ENCODE measurements at regions not wholly inside any gene's neighbourhood (a gene's known extent, or its start where the extent isn't known, plus 50 kb on each side); places are given as distances from the start of the nearest gene placed in this dataset.

DNA sequence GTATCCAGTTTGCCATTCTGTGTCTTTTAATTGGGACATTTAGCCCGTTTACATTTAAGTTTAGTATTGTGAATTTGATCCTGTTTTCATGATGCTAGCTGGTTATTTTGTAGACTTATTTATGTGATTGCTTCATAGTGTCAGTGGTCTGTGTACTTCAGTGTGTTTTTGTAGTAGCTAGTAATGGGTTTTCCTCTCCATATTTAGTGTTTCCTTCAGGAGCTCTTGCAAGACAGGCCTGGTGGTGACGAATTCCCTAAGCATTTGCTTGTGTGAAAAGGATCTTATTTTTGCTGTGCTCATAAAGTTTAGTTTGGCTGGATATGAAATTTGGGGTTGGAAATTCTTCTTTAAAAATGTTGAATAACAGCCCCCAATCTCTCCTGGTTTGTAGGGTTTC is 69.2 kb upstream of the PDC start:
- no peak overlapping the region for H3K4me3 ChIP-seq (ENCODE audit: low read depth, low read length)
- CTCF ChIA-PET, result no interaction called here
- DNase-seq (ENCODE audit: low read depth, low spot score), result no peak

DNA sequence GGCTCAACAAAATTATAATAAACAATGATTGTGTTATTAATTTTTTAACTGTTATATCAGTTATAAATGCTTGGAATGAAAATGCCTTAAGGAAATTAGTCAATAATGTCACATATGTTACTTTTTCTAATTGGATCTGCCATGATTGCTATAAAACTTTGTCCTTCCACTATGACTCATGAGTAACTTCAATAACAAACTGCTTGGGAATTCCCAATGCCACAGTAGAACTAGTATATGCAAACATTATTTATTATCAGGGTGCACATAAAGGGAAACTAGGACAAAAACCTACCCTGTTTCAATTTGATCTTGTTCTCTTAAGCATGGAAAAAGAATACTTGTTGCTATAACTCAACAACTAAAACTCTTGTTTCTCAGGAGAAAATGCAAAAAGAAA is 59.1 kb upstream of the PDC start:
- POLR2A ChIA-PET, result no interaction called here
- Histone ChIP-seq H3K27ac (ENCODE audit: low read depth, low read length) (no peak overlapping the region), H3K4me3 (ENCODE audit: low read depth, low read length) (no peak overlapping the region), H3K9me3 (ENCODE audit: control insufficient read depth, insufficient read depth, low read length) (peaks cover 8% of the 10 kb centered on the region), H3K27me3 (ENCODE audit: control insufficient read depth, insufficient read depth, low read length) (no peaks in the 10 kb centered on the region)
- no peak for DNase-seq (ENCODE audit: low read depth, low spot score)
- CTCF ChIA-PET, result no interaction called here
- TF ChIP-seq CTCF (IDR thresholded peaks at IDR 0.05; ENCODE audit: low read depth, low read length), result no peak

More for the DNA sequence above, 69.2 kb upstream of the PDC start:
- POLR2A ChIA-PET, result no interaction called here
- no peaks in the 10 kb centered on the region for H3K27me3 ChIP-seq (ENCODE audit: control insufficient read depth, insufficient read depth, low read length)
- H3K9me3 ChIP-seq (ENCODE audit: control insufficient read depth, insufficient read depth, low read length), result no peaks in the 10 kb centered on the region
- H3K27ac ChIP-seq (ENCODE audit: low read depth, low read length), result no peak overlapping the region
- TF ChIP-seq CTCF (IDR thresholded peaks at IDR 0.05; ENCODE audit: low read depth, low read length), result no peak

DNA sequence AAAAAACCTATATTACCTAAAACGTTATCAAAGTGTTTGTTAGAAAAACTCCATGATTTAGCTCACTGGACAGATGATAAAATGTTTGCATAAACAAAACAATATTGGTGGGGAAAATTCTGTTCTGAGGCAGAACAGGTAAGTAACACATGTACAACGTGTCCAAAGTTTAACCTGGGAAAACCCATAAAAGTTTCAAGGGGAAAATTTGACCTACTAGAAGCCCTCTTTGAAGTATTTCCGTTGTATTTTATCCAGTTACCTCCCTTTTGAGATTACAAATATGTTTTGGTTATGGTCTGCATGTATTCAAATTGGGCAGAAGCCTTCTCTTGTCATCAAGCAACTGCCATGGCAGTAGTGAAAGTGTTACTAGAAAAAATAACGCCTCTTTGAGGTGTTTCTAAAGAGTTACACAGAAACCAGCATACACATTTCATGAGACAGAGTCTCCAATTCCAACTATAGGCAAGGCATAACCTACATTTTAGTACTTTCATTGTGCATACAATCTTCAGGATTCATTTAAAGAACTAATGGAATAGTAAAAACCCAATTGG is 58.0 kb upstream of the PDC start:
- DNase-seq (ENCODE audit: low read depth, low spot score), result no peak
- Histone ChIP-seq H3K27ac (ENCODE audit: low read depth, low read length) (no peak overlapping the region), H3K9me3 (ENCODE audit: control insufficient read depth, insufficient read depth, low read length) (peaks cover 6% of the 10 kb centered on the region), H3K27me3 (ENCODE audit: control insufficient read depth, insufficient read depth, low read length) (no peaks in the 10 kb centered on the region), H3K4me3 (ENCODE audit: low read depth, low read length) (no peak overlapping the region)
- no peak for TF ChIP-seq CTCF (IDR thresholded peaks at IDR 0.05; ENCODE audit: low read depth, low read length)
- CTCF ChIA-PET, result no interaction called here
- POLR2A ChIA-PET, result no interaction called here

- DNase-seq (ENCODE audit: low read depth, low spot score), result no peak
- TF ChIP-seq CTCF (IDR thresholded peaks at IDR 0.05; ENCODE audit: low read depth, low read length), result no peak
- Histone ChIP-seq H3K4me3 (ENCODE audit: low read depth, low read length) (no peak overlapping the region), H3K27ac (ENCODE audit: low read depth, low read length) (no peak overlapping the region), H3K27me3 (ENCODE audit: control insufficient read depth, insufficient read depth, low read length) (no peaks in the 10 kb centered on the region), H3K9me3 (ENCODE audit: control insufficient read depth, insufficient read depth, low read length) (peaks cover under 1% of the 10 kb centered on the region)
- POLR2A ChIA-PET, result no interaction called here
- CTCF ChIA-PET, result no interaction called here
Measured at GRCh38 chr1:186518395-186518794, 57.5 kb upstream of the PDC start.

- ChIA-PET CTCF (interaction anchor here (1.0 kb wide), 1 partner anchor 42 kb away, joined by 3 read pairs; no protein-coding TSS in a partner anchor), POLR2A (no interaction called here)
- no peak overlapping the region for H3K4me3 ChIP-seq (ENCODE audit: low read depth, low read length)
- TF ChIP-seq CTCF (IDR thresholded peaks at IDR 0.05; ENCODE audit: low read depth, low read length), result no peak
- H3K27ac ChIP-seq (ENCODE audit: low read depth, low read length), result no peak overlapping the region
- no peak for DNase-seq (ENCODE audit: low read depth, low spot score)
- no peaks in the 10 kb centered on the region for H3K27me3 ChIP-seq (ENCODE audit: control insufficient read depth, insufficient read depth, low read length)
- no peaks in the 10 kb centered on the region for H3K9me3 ChIP-seq (ENCODE audit: control insufficient read depth, insufficient read depth, low read length)
Measured at GRCh38 chr1:186514367-186514766, 53.5 kb upstream of the PDC start.

Measured in AG04450 (cell line).